HEK293 (cell line): ENCODE measurements at regions not wholly inside any gene's neighbourhood (a gene's known extent, or its start where the extent isn't known, plus 50 kb on each side); places are given as distances from the start of the nearest gene placed in this dataset.

ENCODE experiments used
- CTCF ChIA-PET: fragments of 350-600 bp; formaldehyde crosslinking; extraction: SDS; loops from one replicate; lab custom pipeline; 2021; ENCODE audit warnings: antibody characterized with exemption; lab: Yijun Ruan, JAX
- POLR2A ChIA-PET: fragments of 300-600 bp; formaldehyde crosslinking; extraction: SDS; loops from one replicate; lab custom pipeline; 2020; ENCODE audit warnings: antibody characterized with exemption, inconsistent platforms; lab: Yijun Ruan, JAX
- H3K27ac ChIP-seq: fragments of 200-500 bp; sonication (Bioruptor generic); 2 replicates; pipeline ENCODE4 v1.5.1; 2014; ENCODE audit warnings: low read depth, low read length, control low read depth, inconsistent platforms; ENCODE audit errors: extremely low read depth
- H3K36me3 ChIP-seq, 2 experiments: fragments of 200-500 bp in 1 of 2; sonication (Bioruptor generic) in 1 of 2; 1 replicate in 1 of 2; 2 replicates in 1 of 2; pipeline ENCODE4 v1.5.1; 2014 to 2017; ENCODE audit warnings: inconsistent platforms in 2 of 2, low read length in 2 of 2; ENCODE audit not compliant: control insufficient read depth in 2 of 2, insufficient read depth in 1 of 2
- H3K4me1 ChIP-seq: fragments of 200-500 bp; sonication (Bioruptor generic); 2 replicates; pipeline ENCODE4 v1.5.1; 2014; ENCODE audit warnings: mild to moderate bottlenecking, low read length, inconsistent platforms; ENCODE audit not compliant: control insufficient read depth, insufficient read depth
- H3K4me3 ChIP-seq: 2 replicates; pipeline ENCODE4 v1.5.1; 2011; ENCODE audit warnings: low read depth, mild to moderate bottlenecking, control low read depth, low read length, moderate library complexity
- H3K9me3 ChIP-seq: fragments of 200-500 bp; sonication (Bioruptor generic); 2 replicates; pipeline ENCODE4 v1.5.1; 2014; ENCODE audit warnings: low read depth, low read length, inconsistent platforms; ENCODE audit not compliant: control insufficient read depth, insufficient read depth
- EGR2 ChIP-seq: fragments of 450-650 bp; formaldehyde crosslinking; IDR thresholded peaks from 2 replicates; pipeline ENCODE4 v1.5.1; 2016; ENCODE audit warnings: low read depth, missing biosample characterization, missing genetic modification characterization
- GFI1B ChIP-seq: fragments of 450-650 bp; formaldehyde crosslinking; IDR thresholded peaks from 2 replicates; pipeline ENCODE4 v1.5.1; 2016; ENCODE audit warnings: missing biosample characterization, missing genetic modification characterization
- KLF9 ChIP-seq: fragments of 450-650 bp; formaldehyde crosslinking; IDR thresholded peaks from 2 replicates; pipeline ENCODE4 v1.5.1; 2016; ENCODE audit warnings: missing biosample characterization, missing genetic modification characterization, low read depth
- RBAK ChIP-seq: fragments of 450-650 bp; formaldehyde crosslinking; IDR thresholded peaks from 2 replicates; pipeline ENCODE4 v1.5.1; 2016; ENCODE audit warnings: missing biosample characterization, missing genetic modification characterization
- SCRT2 ChIP-seq: fragments of 450-650 bp; formaldehyde crosslinking; IDR thresholded peaks from 2 replicates; pipeline ENCODE4 v1.5.1; 2016; ENCODE audit warnings: missing biosample characterization, missing genetic modification characterization
- ZNF140 ChIP-seq: fragments of 450-650 bp; formaldehyde crosslinking; IDR thresholded peaks from 2 replicates; pipeline ENCODE4 v1.5.1; 2016; ENCODE audit warnings: missing biosample characterization, missing genetic modification characterization
- ZNF155 ChIP-seq: fragments of 450-650 bp; formaldehyde crosslinking; IDR thresholded peaks from 2 replicates; pipeline ENCODE4 v1.5.1; 2016; ENCODE audit warnings: missing biosample characterization, missing genetic modification characterization
- ZNF2 ChIP-seq: fragments of 450-650 bp; formaldehyde crosslinking; IDR thresholded peaks from 2 replicates; pipeline ENCODE4 v1.5.1; 2016; ENCODE audit warnings: missing biosample characterization, missing genetic modification characterization
- ZNF221 ChIP-seq: fragments of 450-650 bp; formaldehyde crosslinking; IDR thresholded peaks from 2 replicates; pipeline ENCODE4 v1.5.1; 2017; ENCODE audit warnings: missing biosample characterization, missing genetic modification characterization, borderline replicate concordance
- ZNF239 ChIP-seq: fragments of 450-650 bp; formaldehyde crosslinking; IDR thresholded peaks from 2 replicates; pipeline ENCODE4 v1.5.1; 2016; ENCODE audit warnings: missing biosample characterization, missing genetic modification characterization
- ZNF335 ChIP-seq: fragments of 450-650 bp; formaldehyde crosslinking; conservative IDR thresholded peaks from 2 replicates; pipeline ENCODE4 v1.5.1; 2016; ENCODE audit warnings: missing biosample characterization, missing genetic modification characterization
- ZNF350 ChIP-seq: fragments of 450-650 bp; formaldehyde crosslinking; IDR thresholded peaks from 2 replicates; pipeline ENCODE4 v1.5.0; 2017; ENCODE audit warnings: missing biosample characterization, mild to moderate bottlenecking, missing genetic modification characterization
- ZNF423 ChIP-seq: fragments of 450-650 bp; formaldehyde crosslinking; IDR thresholded peaks from 2 replicates; pipeline ENCODE4 v1.5.1; 2016; ENCODE audit warnings: missing biosample characterization, missing genetic modification characterization
- ZNF549 ChIP-seq: fragments of 450-650 bp; IDR thresholded peaks from 2 replicates; pipeline ENCODE4 v1.5.1; 2018; ENCODE audit warnings: missing biosample characterization, missing genetic modification characterization, mild to moderate bottlenecking, inconsistent platforms, moderate library complexity
- ZNF664 ChIP-seq: fragments of 450-650 bp; formaldehyde crosslinking; IDR thresholded peaks from 2 replicates; pipeline ENCODE4 v1.5.1; 2016; ENCODE audit warnings: missing biosample characterization, missing genetic modification characterization
- ZNF785 ChIP-seq: fragments of 450-650 bp; formaldehyde crosslinking; IDR thresholded peaks from 2 replicates; pipeline ENCODE4 v1.5.1; 2016; ENCODE audit warnings: missing biosample characterization, missing genetic modification characterization
- TF ChIP-seq, protein P1 (sequence below): fragments of 450-650 bp; formaldehyde crosslinking; IDR thresholded peaks from 2 replicates; pipeline ENCODE4 v1.5.1; 2016; ENCODE audit warnings: missing biosample characterization, missing genetic modification characterization
- TF ChIP-seq, protein P2 (sequence below): fragments of 450-650 bp; formaldehyde crosslinking; IDR thresholded peaks from 2 replicates; pipeline ENCODE4 v1.5.1; 2017; ENCODE audit warnings: missing biosample characterization, missing genetic modification characterization
- TF ChIP-seq, protein P3 (sequence below): fragments of 450-650 bp; formaldehyde crosslinking; IDR thresholded peaks from 2 replicates; pipeline ENCODE4 v1.5.1; 2016; ENCODE audit warnings: missing biosample characterization, missing genetic modification characterization

DNA sequence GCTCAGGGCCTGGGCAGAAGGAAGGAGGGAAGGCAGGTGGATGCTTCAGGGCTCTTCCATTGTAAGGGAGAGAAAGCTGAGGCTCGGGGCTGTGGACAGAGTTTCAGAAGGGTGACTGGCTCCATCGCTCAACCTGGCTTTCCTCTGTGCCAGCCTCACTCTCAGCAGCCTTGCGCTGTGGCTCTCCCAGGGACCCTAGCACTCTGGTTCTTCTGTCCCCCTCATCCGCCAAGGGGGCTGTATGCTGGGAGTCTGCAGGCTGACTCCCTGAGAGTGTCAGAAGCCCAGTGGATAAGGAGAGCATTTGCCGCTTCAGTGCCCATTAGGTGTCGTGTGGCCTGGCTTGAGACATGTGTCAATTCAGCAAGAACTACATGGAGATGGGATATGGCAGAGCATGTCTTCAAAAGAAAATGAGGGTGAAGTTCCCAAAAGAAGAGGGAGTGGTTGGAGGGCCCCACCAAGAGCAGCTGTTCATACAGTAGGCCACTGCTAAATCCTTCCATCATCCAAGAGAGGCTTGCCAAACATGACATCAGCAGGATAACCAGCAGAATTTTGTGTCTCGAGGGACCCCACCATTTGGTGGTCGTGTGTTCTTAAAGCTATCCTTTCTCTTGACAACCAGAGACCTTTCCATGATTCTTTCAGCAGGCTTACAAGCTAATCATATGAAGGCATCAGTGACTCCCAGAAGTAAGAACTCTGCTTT lies 148.2 kb downstream of the IRX5 start (continued):
- TF ChIP-seq ZNF335 (tag by site-specific recombination) (no peak), ZNF221 (tag by site-specific recombination) (no peak), ZNF785 (no peak), KLF9 (no peak), EGR2 (no peak), ZNF239 (tag by site-specific recombination) (no peak), ZNF2 (tag by site-specific recombination) (no peak)

DNA sequence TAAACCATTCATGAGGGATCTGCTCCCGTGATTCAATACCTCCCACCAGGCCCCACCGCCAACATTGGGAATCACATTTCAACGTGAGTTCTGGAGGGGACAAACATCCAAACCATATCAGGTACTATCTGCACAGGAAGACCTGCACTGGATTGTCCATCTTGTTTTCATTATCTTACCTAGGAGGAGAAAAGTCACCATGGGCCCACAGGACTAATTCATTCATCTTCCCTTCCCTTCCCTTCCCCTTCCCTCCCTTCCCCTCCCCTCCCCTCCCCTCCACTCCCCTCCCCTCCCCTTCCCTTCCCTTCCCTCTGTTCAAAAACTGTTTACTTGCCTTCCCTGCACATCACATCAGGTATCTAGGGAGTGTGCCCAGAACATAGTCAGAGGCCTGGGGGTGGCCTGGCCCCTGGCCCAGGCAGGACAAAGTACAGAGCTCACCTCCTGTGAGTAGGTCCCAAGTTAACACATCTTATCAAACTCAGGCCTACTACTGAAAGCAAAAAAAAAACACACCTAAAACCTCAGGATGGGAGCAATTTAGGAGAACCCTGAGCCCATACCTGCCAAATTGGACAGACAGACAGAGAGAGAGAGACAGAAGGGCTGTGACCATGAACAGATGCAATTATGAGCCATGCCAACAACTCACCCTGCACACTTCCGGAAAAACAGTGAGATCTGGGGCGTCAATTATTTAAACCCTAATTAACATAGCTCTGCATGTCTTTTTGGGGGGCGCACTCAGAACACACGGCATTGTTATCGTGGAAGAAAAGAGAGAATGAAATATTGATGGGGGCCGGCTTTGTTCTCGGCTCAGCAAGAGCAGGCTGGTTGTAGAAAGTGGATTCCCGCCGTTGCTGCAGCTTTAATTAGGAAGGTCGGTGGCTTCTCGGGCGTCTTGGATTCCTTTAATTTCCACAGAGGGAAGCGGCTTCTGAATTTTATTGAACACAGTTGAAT lies 151.2 kb downstream of the IRX5 start:
- Histone ChIP-seq H3K4me3 (no peak overlapping the region), H3K27ac (no peak overlapping the region), H3K9me3 (no peaks in the 10 kb centered on the region), H3K4me1 (no peaks in the 10 kb centered on the region), H3K36me3 (no peaks in the 10 kb centered on the region)
- ChIA-PET CTCF (interaction anchor here (0.6 to 0.7 kb wide), 2 partner anchors 13 to 21 kb away, joined by 3 read pairs; no protein-coding TSS in a partner anchor), POLR2A (no interaction called here)
- TF ChIP-seq GFI1B (tag by site-specific recombination) (no peak), ZNF423 (tag by site-specific recombination) (no peak), SCRT2 (tag by site-specific recombination) (no peak), RBAK (no peak), ZNF549 (no peak), ZNF350 (tag by site-specific recombination) (no peak), ZNF155 (tag by site-specific recombination) (no peak), ZNF664 (tag by site-specific recombination) (no peak), ZNF140 (tag by site-specific recombination) (no peak)
- TF ChIP-seq, protein P1, sequence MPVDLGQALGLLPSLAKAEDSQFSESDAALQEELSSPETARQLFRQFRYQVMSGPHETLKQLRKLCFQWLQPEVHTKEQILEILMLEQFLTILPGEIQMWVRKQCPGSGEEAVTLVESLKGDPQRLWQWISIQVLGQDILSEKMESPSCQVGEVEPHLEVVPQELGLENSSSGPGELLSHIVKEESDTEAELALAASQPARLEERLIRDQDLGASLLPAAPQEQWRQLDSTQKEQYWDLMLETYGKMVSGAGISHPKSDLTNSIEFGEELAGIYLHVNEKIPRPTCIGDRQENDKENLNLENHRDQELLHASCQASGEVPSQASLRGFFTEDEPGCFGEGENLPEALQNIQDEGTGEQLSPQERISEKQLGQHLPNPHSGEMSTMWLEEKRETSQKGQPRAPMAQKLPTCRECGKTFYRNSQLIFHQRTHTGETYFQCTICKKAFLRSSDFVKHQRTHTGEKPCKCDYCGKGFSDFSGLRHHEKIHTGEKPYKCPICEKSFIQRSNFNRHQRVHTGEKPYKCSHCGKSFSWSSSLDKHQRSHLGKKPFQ (tag by site-specific recombination) = no peak
- TF ChIP-seq, protein P2, sequence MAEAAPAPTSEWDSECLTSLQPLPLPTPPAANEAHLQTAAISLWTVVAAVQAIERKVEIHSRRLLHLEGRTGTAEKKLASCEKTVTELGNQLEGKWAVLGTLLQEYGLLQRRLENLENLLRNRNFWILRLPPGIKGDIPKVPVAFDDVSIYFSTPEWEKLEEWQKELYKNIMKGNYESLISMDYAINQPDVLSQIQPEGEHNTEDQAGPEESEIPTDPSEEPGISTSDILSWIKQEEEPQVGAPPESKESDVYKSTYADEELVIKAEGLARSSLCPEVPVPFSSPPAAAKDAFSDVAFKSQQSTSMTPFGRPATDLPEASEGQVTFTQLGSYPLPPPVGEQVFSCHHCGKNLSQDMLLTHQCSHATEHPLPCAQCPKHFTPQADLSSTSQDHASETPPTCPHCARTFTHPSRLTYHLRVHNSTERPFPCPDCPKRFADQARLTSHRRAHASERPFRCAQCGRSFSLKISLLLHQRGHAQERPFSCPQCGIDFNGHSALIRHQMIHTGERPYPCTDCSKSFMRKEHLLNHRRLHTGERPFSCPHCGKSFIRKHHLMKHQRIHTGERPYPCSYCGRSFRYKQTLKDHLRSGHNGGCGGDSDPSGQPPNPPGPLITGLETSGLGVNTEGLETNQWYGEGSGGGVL (tag by site-specific recombination) = no peak
- TF ChIP-seq, protein P3, sequence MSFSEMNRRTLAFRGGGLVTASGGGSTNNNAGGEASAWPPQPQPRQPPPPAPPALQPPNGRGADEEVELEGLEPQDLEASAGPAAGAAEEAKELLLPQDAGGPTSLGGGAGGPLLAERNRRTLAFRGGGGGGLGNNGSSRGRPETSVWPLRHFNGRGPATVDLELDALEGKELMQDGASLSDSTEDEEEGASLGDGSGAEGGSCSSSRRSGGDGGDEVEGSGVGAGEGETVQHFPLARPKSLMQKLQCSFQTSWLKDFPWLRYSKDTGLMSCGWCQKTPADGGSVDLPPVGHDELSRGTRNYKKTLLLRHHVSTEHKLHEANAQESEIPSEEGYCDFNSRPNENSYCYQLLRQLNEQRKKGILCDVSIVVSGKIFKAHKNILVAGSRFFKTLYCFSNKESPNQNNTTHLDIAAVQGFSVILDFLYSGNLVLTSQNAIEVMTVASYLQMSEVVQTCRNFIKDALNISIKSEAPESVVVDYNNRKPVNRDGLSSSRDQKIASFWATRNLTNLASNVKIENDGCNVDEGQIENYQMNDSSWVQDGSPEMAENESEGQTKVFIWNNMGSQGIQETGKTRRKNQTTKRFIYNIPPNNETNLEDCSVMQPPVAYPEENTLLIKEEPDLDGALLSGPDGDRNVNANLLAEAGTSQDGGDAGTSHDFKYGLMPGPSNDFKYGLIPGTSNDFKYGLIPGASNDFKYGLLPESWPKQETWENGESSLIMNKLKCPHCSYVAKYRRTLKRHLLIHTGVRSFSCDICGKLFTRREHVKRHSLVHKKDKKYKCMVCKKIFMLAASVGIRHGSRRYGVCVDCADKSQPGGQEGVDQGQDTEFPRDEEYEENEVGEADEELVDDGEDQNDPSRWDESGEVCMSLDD = no peak
